HEK293 (cell line): ENCODE measurements at regions not wholly inside any gene's neighbourhood (a gene's known extent, or its start where the extent isn't known, plus 50 kb on each side); places are given as distances from the start of the nearest gene placed in this dataset.

Experiments
- CTCF ChIA-PET: fragments of 350-600 bp; formaldehyde crosslinking; extraction: SDS; loops from one replicate; lab custom pipeline; 2021; ENCODE audit warnings: antibody characterized with exemption; lab: Yijun Ruan, JAX
- POLR2A ChIA-PET: fragments of 300-600 bp; formaldehyde crosslinking; extraction: SDS; loops from one replicate; lab custom pipeline; 2020; ENCODE audit warnings: antibody characterized with exemption, inconsistent platforms; lab: Yijun Ruan, JAX
- H3K27ac ChIP-seq: fragments of 200-500 bp; sonication (Bioruptor generic); 2 replicates; pipeline ENCODE4 v1.5.1; 2014; ENCODE audit warnings: low read depth, low read length, control low read depth, inconsistent platforms; ENCODE audit errors: extremely low read depth
- H3K36me3 ChIP-seq, 2 experiments: fragments of 200-500 bp in 1 of 2; sonication (Bioruptor generic) in 1 of 2; 1 replicate in 1 of 2; 2 replicates in 1 of 2; pipeline ENCODE4 v1.5.1; 2014 to 2017; ENCODE audit warnings: inconsistent platforms in 2 of 2, low read length in 2 of 2; ENCODE audit not compliant: control insufficient read depth in 2 of 2, insufficient read depth in 1 of 2
- H3K4me1 ChIP-seq: fragments of 200-500 bp; sonication (Bioruptor generic); 2 replicates; pipeline ENCODE4 v1.5.1; 2014; ENCODE audit warnings: mild to moderate bottlenecking, low read length, inconsistent platforms; ENCODE audit not compliant: control insufficient read depth, insufficient read depth
- H3K4me3 ChIP-seq: 2 replicates; pipeline ENCODE4 v1.5.1; 2011; ENCODE audit warnings: low read depth, mild to moderate bottlenecking, control low read depth, low read length, moderate library complexity
- H3K9me3 ChIP-seq: fragments of 200-500 bp; sonication (Bioruptor generic); 2 replicates; pipeline ENCODE4 v1.5.1; 2014; ENCODE audit warnings: low read depth, low read length, inconsistent platforms; ENCODE audit not compliant: control insufficient read depth, insufficient read depth
- HIC1 ChIP-seq: fragments of 450-650 bp; formaldehyde crosslinking; IDR thresholded peaks from 2 replicates; pipeline ENCODE4 v1.5.1; 2016; ENCODE audit warnings: missing biosample characterization, missing genetic modification characterization
- ZNF112 ChIP-seq: fragments of 450-650 bp; formaldehyde crosslinking; IDR thresholded peaks from 2 replicates; pipeline ENCODE4 v1.5.0; 2017; ENCODE audit warnings: missing biosample characterization, missing genetic modification characterization
- ZNF121 ChIP-seq: fragments of 450-650 bp; formaldehyde crosslinking; IDR thresholded peaks from 2 replicates; pipeline ENCODE4 v1.5.1; 2016; ENCODE audit warnings: missing biosample characterization, missing genetic modification characterization
- ZNF175 ChIP-seq: fragments of 450-650 bp; formaldehyde crosslinking; IDR thresholded peaks from 2 replicates; pipeline ENCODE4 v1.5.1; 2016; ENCODE audit warnings: missing biosample characterization, missing genetic modification characterization
- ZNF2 ChIP-seq: fragments of 450-650 bp; formaldehyde crosslinking; IDR thresholded peaks from 2 replicates; pipeline ENCODE4 v1.5.1; 2016; ENCODE audit warnings: missing biosample characterization, missing genetic modification characterization
- ZNF223 ChIP-seq: fragments of 450-650 bp; formaldehyde crosslinking; IDR thresholded peaks from 2 replicates; pipeline ENCODE4 v1.5.1; 2016; ENCODE audit warnings: missing biosample characterization, missing genetic modification characterization
- ZNF335 ChIP-seq: fragments of 450-650 bp; formaldehyde crosslinking; conservative IDR thresholded peaks from 2 replicates; pipeline ENCODE4 v1.5.1; 2016; ENCODE audit warnings: missing biosample characterization, missing genetic modification characterization
- ZNF354C ChIP-seq: fragments of 450-650 bp; formaldehyde crosslinking; IDR thresholded peaks from 2 replicates; pipeline ENCODE4 v1.5.1; 2016; ENCODE audit warnings: missing biosample characterization, missing genetic modification characterization, low read depth, borderline replicate concordance
- ZNF362 ChIP-seq: fragments of 450-650 bp; formaldehyde crosslinking; IDR thresholded peaks from 2 replicates; pipeline ENCODE4 v1.5.1; 2016; ENCODE audit warnings: missing biosample characterization, missing genetic modification characterization
- ZNF658 ChIP-seq: fragments of 450-650 bp; formaldehyde crosslinking; IDR thresholded peaks from 2 replicates; pipeline ENCODE4; 2016; ENCODE audit warnings: missing biosample characterization, missing genetic modification characterization
- ZNF670 ChIP-seq: fragments of 450-650 bp; formaldehyde crosslinking; IDR thresholded peaks from 2 replicates; pipeline ENCODE4 v1.5.1; 2016; ENCODE audit warnings: missing biosample characterization, missing genetic modification characterization, low read depth
- ZNF701 ChIP-seq: fragments of 450-650 bp; formaldehyde crosslinking; IDR thresholded peaks from 2 replicates; pipeline ENCODE4 v1.5.1; 2016; ENCODE audit warnings: missing biosample characterization, missing genetic modification characterization
- TF ChIP-seq, protein P1 (sequence below): fragments of 450-650 bp; formaldehyde crosslinking; IDR thresholded peaks from 2 replicates; pipeline ENCODE4 v1.5.1; 2016; ENCODE audit warnings: missing biosample characterization, missing genetic modification characterization
- TF ChIP-seq, protein P2 (sequence below): fragments of 450-650 bp; formaldehyde crosslinking; IDR thresholded peaks from 2 replicates; pipeline ENCODE4 v1.5.1; 2017; ENCODE audit warnings: missing biosample characterization, missing genetic modification characterization
- TF ChIP-seq, protein P3 (sequence below): fragments of 450-650 bp; formaldehyde crosslinking; IDR thresholded peaks from 2 replicates; pipeline ENCODE4 v1.5.1; 2016; ENCODE audit warnings: missing biosample characterization, missing genetic modification characterization
- TF ChIP-seq, protein P4 (sequence below): sonication (generic); formaldehyde crosslinking; IDR thresholded peaks from 2 replicates; pipeline ENCODE4 v1.8.1; 2022; ENCODE audit warnings: mild to moderate bottlenecking, moderate library complexity, missing genetic modification reagents
- TF ChIP-seq, protein P5 (sequence below): fragments of 450-650 bp; formaldehyde crosslinking; IDR thresholded peaks from 2 replicates; pipeline ENCODE4 v1.5.1; 2016; ENCODE audit warnings: missing biosample characterization, missing genetic modification characterization

DNA sequence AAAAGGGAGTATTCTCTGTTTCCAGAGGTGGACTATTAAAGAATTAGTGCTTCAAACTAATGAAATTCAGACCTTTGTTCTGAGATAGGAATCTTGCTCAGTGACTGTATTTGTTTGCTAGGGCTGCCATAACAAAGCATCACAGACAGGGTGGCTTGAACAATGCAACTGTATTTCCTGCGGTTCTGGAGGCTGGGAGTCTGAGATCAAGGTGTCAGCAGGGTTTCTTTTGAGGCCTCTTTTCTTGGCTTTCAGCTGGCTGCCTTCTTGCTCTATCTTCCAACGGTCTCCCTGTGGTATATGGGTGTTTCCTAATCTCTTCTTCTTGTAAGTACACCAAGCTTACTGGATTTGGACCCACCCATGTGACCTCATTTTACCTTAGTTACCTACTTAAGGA, 264.6 kb upstream of the PROX1 start:
- no peak overlapping the region for H3K27ac ChIP-seq
- POLR2A ChIA-PET, result no interaction called here
- TF ChIP-seq, protein P1, sequence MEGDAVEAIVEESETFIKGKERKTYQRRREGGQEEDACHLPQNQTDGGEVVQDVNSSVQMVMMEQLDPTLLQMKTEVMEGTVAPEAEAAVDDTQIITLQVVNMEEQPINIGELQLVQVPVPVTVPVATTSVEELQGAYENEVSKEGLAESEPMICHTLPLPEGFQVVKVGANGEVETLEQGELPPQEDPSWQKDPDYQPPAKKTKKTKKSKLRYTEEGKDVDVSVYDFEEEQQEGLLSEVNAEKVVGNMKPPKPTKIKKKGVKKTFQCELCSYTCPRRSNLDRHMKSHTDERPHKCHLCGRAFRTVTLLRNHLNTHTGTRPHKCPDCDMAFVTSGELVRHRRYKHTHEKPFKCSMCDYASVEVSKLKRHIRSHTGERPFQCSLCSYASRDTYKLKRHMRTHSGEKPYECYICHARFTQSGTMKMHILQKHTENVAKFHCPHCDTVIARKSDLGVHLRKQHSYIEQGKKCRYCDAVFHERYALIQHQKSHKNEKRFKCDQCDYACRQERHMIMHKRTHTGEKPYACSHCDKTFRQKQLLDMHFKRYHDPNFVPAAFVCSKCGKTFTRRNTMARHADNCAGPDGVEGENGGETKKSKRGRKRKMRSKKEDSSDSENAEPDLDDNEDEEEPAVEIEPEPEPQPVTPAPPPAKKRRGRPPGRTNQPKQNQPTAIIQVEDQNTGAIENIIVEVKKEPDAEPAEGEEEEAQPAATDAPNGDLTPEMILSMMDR (tag by site-specific recombination), result no peak
- TF ChIP-seq ZNF670 (no peak), ZNF223 (no peak)
- TF ChIP-seq, all 188 proteins: peak for 0
- Histone ChIP-seq H3K9me3 (no peaks in the 10 kb centered on the region), H3K4me3 (no peak overlapping the region), H3K36me3 (no peaks in the 10 kb centered on the region), H3K4me1 (no peaks in the 10 kb centered on the region)
- CTCF ChIA-PET, result no interaction called here

DNA sequence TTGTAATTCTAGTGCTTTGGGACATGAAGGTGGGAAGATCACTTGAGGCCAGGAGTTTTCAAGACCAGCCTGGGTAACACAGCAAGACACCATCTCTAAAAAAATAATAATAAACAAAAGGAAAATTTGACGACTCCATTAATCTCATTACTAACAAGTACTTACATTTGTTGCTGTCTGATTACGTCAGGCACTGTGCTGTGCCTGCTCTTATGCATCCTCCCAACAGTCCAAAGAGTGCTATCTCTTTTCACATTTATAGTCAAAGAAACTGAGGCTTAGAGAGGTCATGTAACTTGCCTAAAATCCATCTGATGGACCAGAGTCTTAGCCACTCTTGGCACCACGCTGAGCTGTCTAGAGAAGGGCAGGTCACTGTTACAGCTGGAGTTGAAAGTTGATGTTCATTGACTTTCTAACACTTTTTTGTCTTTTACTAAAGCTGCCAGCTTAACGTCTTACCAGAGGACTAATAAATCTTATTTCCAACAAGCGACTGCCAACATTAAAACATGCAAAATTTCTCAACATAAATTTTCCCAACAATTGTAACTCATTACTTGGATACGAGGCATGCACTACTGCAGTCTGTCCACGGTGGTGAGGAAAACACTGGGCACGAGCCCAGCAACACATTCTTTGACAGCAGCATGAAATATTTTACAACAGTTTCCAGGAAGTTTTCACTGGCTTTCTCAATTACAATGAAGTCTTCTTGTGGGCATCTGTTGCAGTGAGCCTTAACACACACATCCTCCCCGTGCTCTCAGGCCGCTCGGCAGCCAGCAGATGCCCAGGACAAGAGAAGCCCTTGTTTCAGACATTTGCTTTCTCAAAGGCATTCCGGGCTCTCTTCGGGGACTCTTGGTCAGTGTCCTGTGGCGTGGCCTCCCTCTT, 262.9 kb upstream of the PROX1 start:
- ChIA-PET POLR2A (no interaction called here), CTCF (no interaction called here)
- Histone ChIP-seq H3K4me3 (no peak overlapping the region), H3K27ac (no peak overlapping the region)
- TF ChIP-seq, protein P2, sequence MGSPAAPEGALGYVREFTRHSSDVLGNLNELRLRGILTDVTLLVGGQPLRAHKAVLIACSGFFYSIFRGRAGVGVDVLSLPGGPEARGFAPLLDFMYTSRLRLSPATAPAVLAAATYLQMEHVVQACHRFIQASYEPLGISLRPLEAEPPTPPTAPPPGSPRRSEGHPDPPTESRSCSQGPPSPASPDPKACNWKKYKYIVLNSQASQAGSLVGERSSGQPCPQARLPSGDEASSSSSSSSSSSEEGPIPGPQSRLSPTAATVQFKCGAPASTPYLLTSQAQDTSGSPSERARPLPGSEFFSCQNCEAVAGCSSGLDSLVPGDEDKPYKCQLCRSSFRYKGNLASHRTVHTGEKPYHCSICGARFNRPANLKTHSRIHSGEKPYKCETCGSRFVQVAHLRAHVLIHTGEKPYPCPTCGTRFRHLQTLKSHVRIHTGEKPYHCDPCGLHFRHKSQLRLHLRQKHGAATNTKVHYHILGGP (tag by site-specific recombination), result peak; percentile 71
- TF ChIP-seq ZNF335 (tag by site-specific recombination), result no peak
- TF ChIP-seq, all 188 proteins: peak for 1
- Histone ChIP-seq H3K9me3 (no peaks in the 10 kb centered on the region), H3K36me3 (no peaks in the 10 kb centered on the region), H3K4me1 (no peaks in the 10 kb centered on the region)

DNA sequence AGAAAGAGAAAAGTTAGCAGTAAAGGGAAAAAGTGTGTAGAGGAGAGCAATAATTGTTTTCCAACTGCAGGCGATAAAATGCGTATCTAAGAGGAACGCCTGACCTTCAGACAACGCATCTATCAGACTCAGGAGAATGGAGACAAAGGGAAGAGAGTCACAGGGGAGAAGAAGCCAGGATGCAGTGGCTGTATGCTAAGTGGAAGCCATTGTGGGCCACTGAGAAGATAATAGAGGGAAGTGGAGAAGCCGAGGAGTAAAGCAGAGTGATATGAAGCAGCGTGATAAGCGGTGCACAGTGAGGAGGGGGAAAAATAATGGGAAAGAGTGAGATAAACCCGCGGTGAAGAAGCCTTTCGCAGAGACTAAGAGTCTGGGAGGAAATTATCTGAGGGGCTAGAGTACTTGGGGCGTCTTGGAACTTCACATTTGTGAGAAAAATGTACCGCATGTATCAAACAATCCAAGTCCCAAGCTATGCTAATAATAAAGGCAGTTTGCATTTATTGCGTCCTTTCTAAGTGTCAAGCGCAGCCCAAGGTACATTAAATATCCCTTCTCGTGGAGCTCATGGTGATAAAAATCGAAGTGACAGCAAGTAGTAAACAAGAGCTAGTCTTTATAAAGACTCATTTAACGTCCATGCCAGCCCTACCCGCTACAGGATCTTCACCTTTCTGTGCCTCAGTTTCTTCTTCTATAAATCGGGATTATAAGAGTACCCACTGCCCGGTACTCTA, 259.8 kb upstream of the PROX1 start:
- CTCF ChIA-PET, result interaction anchor here (0.6 kb wide), 2 partner anchors 22 to 428 kb away, joined by 3 to 6 read pairs; no protein-coding TSS in a partner anchor
- no peak overlapping the region for H3K27ac ChIP-seq
- TF ChIP-seq, protein P3, sequence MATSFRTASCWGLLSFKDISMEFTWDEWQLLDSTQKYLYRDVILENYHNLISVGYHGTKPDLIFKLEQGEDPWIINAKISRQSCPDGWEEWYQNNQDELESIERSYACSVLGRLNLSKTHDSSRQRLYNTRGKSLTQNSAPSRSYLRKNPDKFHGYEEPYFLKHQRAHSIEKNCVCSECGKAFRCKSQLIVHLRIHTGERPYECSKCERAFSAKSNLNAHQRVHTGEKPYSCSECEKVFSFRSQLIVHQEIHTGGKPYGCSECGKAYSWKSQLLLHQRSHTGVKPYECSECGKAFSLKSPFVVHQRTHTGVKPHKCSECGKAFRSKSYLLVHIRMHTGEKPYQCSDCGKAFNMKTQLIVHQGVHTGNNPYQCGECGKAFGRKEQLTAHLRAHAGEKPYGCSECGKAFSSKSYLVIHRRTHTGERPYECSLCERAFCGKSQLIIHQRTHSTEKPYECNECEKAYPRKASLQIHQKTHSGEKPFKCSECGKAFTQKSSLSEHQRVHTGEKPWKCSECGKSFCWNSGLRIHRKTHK (tag by site-specific recombination), result no peak
- TF ChIP-seq ZNF362 (tag by site-specific recombination), result no peak
- TF ChIP-seq ZNF2 (tag by site-specific recombination), result no peak
- TF ChIP-seq, protein P4, sequence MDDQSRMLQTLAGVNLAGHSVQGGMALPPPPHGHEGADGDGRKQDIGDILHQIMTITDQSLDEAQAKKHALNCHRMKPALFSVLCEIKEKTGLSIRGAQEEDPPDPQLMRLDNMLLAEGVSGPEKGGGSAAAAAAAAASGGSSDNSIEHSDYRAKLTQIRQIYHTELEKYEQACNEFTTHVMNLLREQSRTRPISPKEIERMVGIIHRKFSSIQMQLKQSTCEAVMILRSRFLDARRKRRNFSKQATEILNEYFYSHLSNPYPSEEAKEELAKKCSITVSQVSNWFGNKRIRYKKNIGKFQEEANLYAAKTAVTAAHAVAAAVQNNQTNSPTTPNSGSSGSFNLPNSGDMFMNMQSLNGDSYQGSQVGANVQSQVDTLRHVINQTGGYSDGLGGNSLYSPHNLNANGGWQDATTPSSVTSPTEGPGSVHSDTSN, result no peak
- no peak for TF ChIP-seq ZNF112
- no peak for TF ChIP-seq ZNF175 (tag by site-specific recombination)
- TF ChIP-seq ZNF701 (tag by site-specific recombination), result no peak
- TF ChIP-seq ZNF658 (tag by site-specific recombination), result no peak
- no peak for TF ChIP-seq ZNF354C
- no peak for TF ChIP-seq HIC1
- TF ChIP-seq, protein P5, sequence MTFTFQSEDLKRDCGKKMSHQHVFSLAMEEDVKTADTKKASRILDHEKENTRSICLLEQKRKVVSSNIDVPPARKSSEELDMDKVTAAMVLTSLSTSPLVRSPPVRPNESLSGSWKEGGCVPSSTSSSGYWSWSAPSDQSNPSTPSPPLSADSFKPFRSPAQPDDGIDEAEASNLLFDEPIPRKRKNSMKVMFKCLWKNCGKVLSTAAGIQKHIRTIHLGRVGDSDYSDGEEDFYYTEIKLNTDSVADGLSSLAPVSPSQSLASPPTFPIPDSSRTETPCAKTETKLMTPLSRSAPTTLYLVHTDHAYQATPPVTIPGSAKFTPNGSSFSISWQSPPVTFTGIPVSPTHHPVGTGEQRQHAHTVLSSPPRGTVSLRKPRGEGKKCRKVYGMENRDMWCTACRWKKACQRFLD (tag by site-specific recombination), result no peak
- no peak for TF ChIP-seq ZNF121
- H3K4me1 ChIP-seq, result no peaks in the 10 kb centered on the region
- POLR2A ChIA-PET, result no interaction called here
- no peaks in the 10 kb centered on the region for H3K9me3 ChIP-seq
- H3K4me3 ChIP-seq, result no peak overlapping the region
- no peaks in the 10 kb centered on the region for H3K36me3 ChIP-seq
